HCT116 (cell line): ENCODE measurements at regions not wholly inside any gene's neighbourhood (a gene's known extent, or its start where the extent isn't known, plus 50 kb on each side); places are given as distances from the start of the nearest gene placed in this dataset.

ENCODE experiments used
- ATAC-seq: fragments of 200-7000 bp; cut with Tn5 transposase; 2 replicates; pipeline ENCODE4 v1.9.1; 2020; ENCODE audit warnings: mild to moderate bottlenecking, moderate library complexity
- BruUV-seq: library from RNA; stranded (reverse); fragments of 400-500 nt; replicated peaks from 2 replicates; lab custom pipeline; 2021; lab: Mats Ljungman, UMichigan
- CTCF ChIA-PET: fragments of 300-600 bp; sonication (Branson Sonifier 250); formaldehyde crosslinking; loops from one replicate; lab custom pipeline; 2021; ENCODE audit warnings: antibody characterized with exemption; lab: Charles Lee
- POLR2A ChIA-PET: fragments of 300-600, 350-600 bp; sonication (Branson Sonifier 250); formaldehyde crosslinking; loops from one replicate; lab custom pipeline; 2021; ENCODE audit warnings: antibody characterized with exemption; lab: Charles Lee
- RAD21 ChIA-PET, 2 experiments: fragments of 300-600 bp; sonication (Branson Sonifier 250); formaldehyde crosslinking; loops; one replicate each; lab custom pipeline; 2023; ENCODE audit warnings: low total read pairs in 2 of 2; ENCODE audit not compliant: uncharacterized antibody in 2 of 2, unreplicated experiment in 2 of 2, low non-redundant PET in 1 of 2; lab: Charles Lee
- DNase-seq: peaks from one replicate; pipeline ENCODE4 v3.0.0-alpha.2; 2010; ENCODE audit warnings: low read depth, low spot score
- H2AFZ ChIP-seq: fragments of 200-600 bp; shearing (Covaris generic), sonication (generic); 2 replicates; pipeline ENCODE4 v1.6.1; 2017; ENCODE audit warnings: low read depth, mixed run types, mixed read lengths, antibody characterized with exemption, low read length; ENCODE audit not compliant: poor library complexity, severe bottlenecking
- H3K27ac ChIP-seq: 2 replicates; pipeline ENCODE4 v1.5.1; 2012; ENCODE audit warnings: low read depth, low read length
- H3K27me3 ChIP-seq: fragments of 200-600 bp; sonication (generic); 2 replicates; pipeline ENCODE4 v1.6.1; 2016; ENCODE audit warnings: mixed run types, low read length, mixed read lengths; ENCODE audit not compliant: insufficient read depth
- H3K36me3 ChIP-seq, 2 experiments: fragments of 200-500 bp in 1 of 2; fragments of 200-600 bp in 1 of 2; sonication (Bioruptor generic) in 1 of 2; sonication (generic) in 1 of 2; 2 replicates each; pipeline versions ENCODE4 v1.5.1 to v1.6.1; 2014 to 2016; ENCODE audit warnings: low read length in 2 of 2, inconsistent platforms in 1 of 2, mixed read lengths in 1 of 2, mixed run types in 1 of 2; ENCODE audit not compliant: insufficient read depth in 2 of 2, control insufficient read depth in 1 of 2
- H3K4me1 ChIP-seq, 2 experiments: fragments of 200-600 bp in 1 of 2; sonication (generic) in 1 of 2; 2 replicates each; pipeline versions ENCODE4 v1.5.1 to v1.6.1; 2012 to 2017; ENCODE audit warnings: low read length in 2 of 2, inconsistent platforms in 1 of 2, mild to moderate bottlenecking in 1 of 2, mixed read lengths in 1 of 2, mixed run types in 1 of 2, moderate library complexity in 1 of 2; ENCODE audit not compliant: insufficient read depth in 2 of 2, control insufficient read depth in 1 of 2
- H3K4me2 ChIP-seq: fragments of 200-600 bp; sonication (generic); 2 replicates; pipeline ENCODE4 v1.6.1; 2017; ENCODE audit warnings: mixed run types, low read length, mixed read lengths
- H3K4me3 ChIP-seq, 2 experiments: fragments of 200-600 bp in 1 of 2; sonication (generic) in 1 of 2; replicated peaks in 1 of 2; 2 replicates each; pipeline ENCODE4 v1.5.1; 2011 to 2016; ENCODE audit warnings: low read length in 2 of 2, control low read depth in 1 of 2, low read depth in 1 of 2, mild to moderate bottlenecking in 1 of 2, mixed read lengths in 1 of 2, mixed run types in 1 of 2
- H3K79me2 ChIP-seq: fragments of 200-600 bp; sonication (generic); 2 replicates; pipeline ENCODE4 v1.6.1; 2017; ENCODE audit warnings: mild to moderate bottlenecking, mixed run types, low read length, moderate library complexity, mixed read lengths; ENCODE audit not compliant: insufficient read depth
- H3K9ac ChIP-seq: fragments of 200-600 bp; sonication (generic); 2 replicates; pipeline ENCODE4 v1.6.1; 2016; ENCODE audit warnings: low read length, mixed read lengths
- H3K9me2 ChIP-seq: fragments of 200-600 bp; sonication (generic), shearing (Covaris generic); 2 replicates; pipeline ENCODE4 v1.6.1; 2017; ENCODE audit warnings: mixed run types, mild to moderate bottlenecking, moderate library complexity; ENCODE audit not compliant: insufficient read depth
- H3K9me3 ChIP-seq, 2 experiments: fragments of 200-500 bp in 1 of 2; fragments of 200-600 bp in 1 of 2; sonication (Bioruptor generic) in 1 of 2; sonication (generic) in 1 of 2; 2 replicates each; pipeline ENCODE4 v1.6.1; 2014 to 2017; ENCODE audit warnings: low read length in 2 of 2, mixed read lengths in 2 of 2, inconsistent platforms in 1 of 2, low read depth in 1 of 2, mild to moderate bottlenecking in 1 of 2, mixed run types in 1 of 2, moderate library complexity in 1 of 2; ENCODE audit not compliant: control insufficient read depth in 1 of 2, insufficient read depth in 1 of 2
- H4K20me1 ChIP-seq: fragments of 200-600 bp; sonication (generic), shearing (Covaris generic); 2 replicates; pipeline ENCODE4 v1.6.1; 2017; ENCODE audit warnings: mixed run types, mild to moderate bottlenecking, moderate library complexity; ENCODE audit not compliant: insufficient read depth
- CTCF ChIP-seq, 3 experiments: fragments of 200-600 bp in 1 of 3; sonication (generic) in 1 of 3; IDR thresholded peaks in 2 of 3; conservative IDR thresholded peaks in 1 of 3; 2 replicates each; pipeline ENCODE4 v1.5.1; 2012 to 2017; ENCODE audit warnings: low read depth in 2 of 3, low read length in 2 of 3, antibody characterized with exemption in 1 of 3, borderline replicate concordance in 1 of 3, control low read depth in 1 of 3, mild to moderate bottlenecking in 1 of 3, mixed read lengths in 1 of 3, mixed run types in 1 of 3, moderate library complexity in 1 of 3; ENCODE audit not compliant: insufficient read depth in 1 of 3
- EGR1 ChIP-seq: IDR thresholded peaks from 2 replicates; pipeline ENCODE4 v1.6.1; 2012; ENCODE audit warnings: low read depth
- EZH2 ChIP-seq: fragments of 200-600 bp; sonication (generic); IDR thresholded peaks from 2 replicates; pipeline ENCODE4 v1.6.1; 2017; ENCODE audit warnings: antibody characterized with exemption, mixed run types
- EZH2phosphoT487 ChIP-seq: fragments of 200-600 bp; IDR thresholded peaks from 2 replicates; pipeline ENCODE4 v1.6.1; 2018; ENCODE audit warnings: antibody characterized with exemption, borderline replicate concordance
- FOSL1 ChIP-seq: IDR thresholded peaks from 2 replicates; pipeline ENCODE4 v1.6.1; 2012; ENCODE audit warnings: low read depth
- JUND ChIP-seq: IDR thresholded peaks from 2 replicates; pipeline ENCODE4 v1.6.1; 2012
- POLR2A ChIP-seq: IDR thresholded peaks from 2 replicates; pipeline ENCODE4 v1.7.0; 2011; ENCODE audit warnings: borderline replicate concordance; ENCODE audit not compliant: insufficient read depth, insufficient read length; ENCODE audit errors: extremely low read depth
- POLR2AphosphoS5 ChIP-seq: IDR thresholded peaks from 2 replicates; pipeline ENCODE4 v1.6.1; 2011; ENCODE audit warnings: mild to moderate bottlenecking, low read depth, low read length, moderate library complexity
- RAD21 ChIP-seq: IDR thresholded peaks from 2 replicates; pipeline ENCODE4 v1.6.1; 2012; ENCODE audit warnings: low read depth, mild to moderate bottlenecking
- SIN3A ChIP-seq: IDR thresholded peaks from 2 replicates; pipeline ENCODE4 v1.6.1; 2012; ENCODE audit warnings: low read depth
- TCF7L2 ChIP-seq: IDR thresholded peaks from 2 replicates; pipeline ENCODE4 v1.7.0; 2011; ENCODE audit warnings: borderline replicate concordance, inconsistent platforms; ENCODE audit not compliant: insufficient read depth, insufficient read length; ENCODE audit errors: extremely low read depth
- YY1 ChIP-seq: IDR thresholded peaks from 2 replicates; pipeline ENCODE4 v1.6.1; 2011; ENCODE audit warnings: low read length, low read depth, moderate library complexity, mild to moderate bottlenecking; ENCODE audit not compliant: insufficient replicate concordance; ENCODE audit errors: extremely low read depth
- ZBTB33 ChIP-seq: IDR thresholded peaks from 2 replicates; pipeline ENCODE4 v1.6.1; 2011; ENCODE audit warnings: mild to moderate bottlenecking, low read length, moderate library complexity; ENCODE audit not compliant: insufficient replicate concordance; ENCODE audit errors: extremely low read depth
- intact Hi-C: fragments of 100-400 bp; cut with micrococcal nuclease; formaldehyde crosslinking; loops from 2 replicates; pipeline ENCODE4 v1.10.0; 2022

GRCh38 chrX:6985537-6985936, 162.0 kb upstream of the STS start:
- no peak for DNase-seq
- Histone ChIP-seq H3K4me3 (no peak overlapping the region), H3K9me3 (no peaks in the 10 kb centered on the region), H2AFZ (no peak overlapping the region), H4K20me1 (no peaks in the 10 kb centered on the region), H3K27me3 (no peaks in the 10 kb centered on the region)
- ATAC-seq: no peak
- no TSS peak for BruUV-seq
- TF ChIP-seq CTCF (IDR thresholded peaks at IDR 0.05 in 2 of 3, conservative IDR thresholded peaks at IDR 0.05 in 1 of 3; ENCODE audit: borderline replicate concordance in 1 of 3, insufficient read depth in 1 of 3, low read depth in 2 of 3, low read length in 2 of 3): no peak
- no peak for TF ChIP-seq SIN3A
- no peak for TF ChIP-seq ZBTB33
- no peak for TF ChIP-seq EZH2phosphoT487
- TF ChIP-seq EGR1: no peak
- TF ChIP-seq EZH2: no peak
- no peak for TF ChIP-seq JUND
- TF ChIP-seq FOSL1: no peak
- TF ChIP-seq RAD21: no peak
- TF ChIP-seq YY1: no peak
- TF ChIP-seq TCF7L2: no peak
- no peak for TF ChIP-seq POLR2AphosphoS5
- no peak for TF ChIP-seq POLR2A
- TF ChIP-seq, all 23 proteins: peak for 0
- CTCF ChIA-PET: no interaction called here
- Histone ChIP-seq H3K9me2 (no peaks in the 10 kb centered on the region), H3K4me2 (no peak overlapping the region), H3K79me2 (no peaks in the 10 kb centered on the region), H3K4me1 (no peaks in the 10 kb centered on the region), H3K9ac (no peak overlapping the region), H3K27ac (no peak overlapping the region), H3K36me3 (no peaks in the 10 kb centered on the region)
- RAD21 ChIA-PET: no interaction called here
- intact Hi-C loops: no loop called here
- POLR2A ChIA-PET: no interaction called here
